ENCODE measurements at regions not wholly inside any gene's neighbourhood (a gene's known extent, or its start where the extent isn't known, plus 50 kb on each side); places are given as distances from the start of the nearest gene placed in this dataset.

DNA sequence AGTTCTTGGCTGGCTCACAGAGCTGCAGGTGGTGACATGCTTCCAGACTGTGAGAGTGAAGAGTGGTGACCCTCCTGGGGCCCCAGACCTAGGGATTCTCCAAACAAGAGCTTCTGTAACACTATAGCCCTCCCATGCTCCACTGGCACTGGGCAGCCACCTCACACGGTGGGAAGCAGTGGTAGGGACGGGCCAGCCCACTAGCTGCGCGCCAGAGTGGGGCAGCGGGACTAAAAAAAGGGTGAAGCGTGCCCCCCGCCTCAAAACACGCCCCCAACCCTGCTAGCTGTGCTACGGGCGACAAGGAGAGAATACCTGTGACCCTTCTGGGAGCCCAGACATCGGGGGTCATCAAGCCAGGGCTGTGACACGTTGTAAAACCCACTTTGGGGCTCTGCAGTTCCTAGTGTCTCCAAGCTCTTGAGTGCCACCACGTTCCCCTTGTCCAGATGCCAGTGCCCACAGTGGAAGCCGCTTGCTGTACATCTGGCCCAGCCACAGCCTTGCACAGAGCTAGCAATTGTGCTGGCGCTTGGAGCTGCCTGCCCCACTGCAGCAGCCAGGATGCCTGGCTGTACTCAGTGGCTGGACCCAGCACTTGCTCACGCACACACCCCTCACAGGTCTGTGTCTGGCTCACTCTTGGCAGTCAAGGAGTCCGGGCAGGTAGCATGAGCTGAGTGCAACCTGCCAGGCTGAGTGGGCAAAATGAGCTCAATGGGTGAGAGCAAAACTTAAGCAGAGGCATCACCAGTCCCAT lies 100.0 kb downstream of the DCAF12L2 start:
- DNase-seq (ENCODE audit: low read depth in 2 of 2), result no peak
- TF ChIP-seq, protein P1, sequence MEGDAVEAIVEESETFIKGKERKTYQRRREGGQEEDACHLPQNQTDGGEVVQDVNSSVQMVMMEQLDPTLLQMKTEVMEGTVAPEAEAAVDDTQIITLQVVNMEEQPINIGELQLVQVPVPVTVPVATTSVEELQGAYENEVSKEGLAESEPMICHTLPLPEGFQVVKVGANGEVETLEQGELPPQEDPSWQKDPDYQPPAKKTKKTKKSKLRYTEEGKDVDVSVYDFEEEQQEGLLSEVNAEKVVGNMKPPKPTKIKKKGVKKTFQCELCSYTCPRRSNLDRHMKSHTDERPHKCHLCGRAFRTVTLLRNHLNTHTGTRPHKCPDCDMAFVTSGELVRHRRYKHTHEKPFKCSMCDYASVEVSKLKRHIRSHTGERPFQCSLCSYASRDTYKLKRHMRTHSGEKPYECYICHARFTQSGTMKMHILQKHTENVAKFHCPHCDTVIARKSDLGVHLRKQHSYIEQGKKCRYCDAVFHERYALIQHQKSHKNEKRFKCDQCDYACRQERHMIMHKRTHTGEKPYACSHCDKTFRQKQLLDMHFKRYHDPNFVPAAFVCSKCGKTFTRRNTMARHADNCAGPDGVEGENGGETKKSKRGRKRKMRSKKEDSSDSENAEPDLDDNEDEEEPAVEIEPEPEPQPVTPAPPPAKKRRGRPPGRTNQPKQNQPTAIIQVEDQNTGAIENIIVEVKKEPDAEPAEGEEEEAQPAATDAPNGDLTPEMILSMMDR (IDR thresholded peaks at IDR 0.05; ENCODE audit: low read depth, low read length), result no peak
- H3K4me3 ChIP-seq (replicated peaks in 1 of 2; ENCODE audit: low read depth in 2 of 2, low read length in 2 of 2), result no peak overlapping the region

Data from cardiac fibroblast (primary cell).